GM12873 (cell line): ENCODE measurements at regions not wholly inside any gene's neighbourhood (a gene's known extent, or its start where the extent isn't known, plus 50 kb on each side); places are given as distances from the start of the nearest gene placed in this dataset.

Experiments
- CTCF ChIP-seq: IDR thresholded peaks from 2 replicates; pipeline ENCODE4 v1.5.1; 2012; ENCODE audit warnings: low read depth, mild to moderate bottlenecking, moderate library complexity, low read length, control low read depth; ENCODE audit not compliant: insufficient read depth; ENCODE audit errors: missing control alignments

- no peak for TF ChIP-seq CTCF
Measured at GRCh38 chr18:73545472-73545871, 602.2 kb downstream of the FBXO15 start.

GRCh38 chr18:73544617-73545016, 603.0 kb downstream of the FBXO15 start:
- TF ChIP-seq CTCF = no peak

GRCh38 chr18:73544032-73544431, 603.6 kb downstream of the FBXO15 start:
- TF ChIP-seq CTCF = no peak

GRCh38 chr18:73535990-73536389, 611.6 kb downstream of the FBXO15 start:
- TF ChIP-seq CTCF = no peak

- no peak for TF ChIP-seq CTCF
Measured at GRCh38 chr18:73535189-73535588, 612.4 kb downstream of the FBXO15 start.

- TF ChIP-seq CTCF = no peak
Measured at GRCh38 chr18:73531601-73532000, 616.0 kb downstream of the FBXO15 start.

GRCh38 chr18:73528066-73528465, 619.6 kb downstream of the FBXO15 start:
- no peak for TF ChIP-seq CTCF
